Activated CD4-positive, alpha-beta T cell treated with anti-CD3 and anti-CD28 coated beads, Interleukin-2, Interleukin-6, amounts not matched to agents 100 ng/mL and 50 ng/mL, durations not matched to agents 16 hours and 8 hours (primary cell): ENCODE measurements at regions not wholly inside any gene's neighbourhood (a gene's known extent, or its start where the extent isn't known, plus 50 kb on each side); places are given as distances from the start of the nearest gene placed in this dataset.
"Not testable (repeated sequence)": the region's sequence is repeated elsewhere in the genome, so short reads cannot be mapped to it uniquely, and the experiment has no call there.

ENCODE experiments used
- DNase-seq: peaks from one replicate; pipeline ENCODE4 v3.0.0-alpha.2; 2020

DNA sequence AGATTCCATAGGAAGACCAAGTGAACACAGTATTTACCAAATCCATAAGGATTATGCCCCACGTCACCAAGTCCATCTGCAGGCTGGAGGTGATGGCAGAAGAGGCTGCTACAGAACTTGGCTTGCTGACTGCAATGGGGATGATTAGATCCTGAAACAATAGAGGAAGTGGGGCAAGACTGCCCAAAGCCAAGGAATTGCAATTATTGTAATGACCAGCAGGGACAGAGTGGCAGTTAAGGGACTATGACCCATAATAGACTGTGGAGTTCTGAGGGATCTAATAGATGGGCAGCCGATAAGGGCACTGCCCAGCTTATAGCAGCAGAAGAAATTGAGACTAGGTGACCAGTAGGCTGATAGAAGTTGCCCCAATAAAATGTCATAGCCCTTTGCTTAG is 108.4 kb downstream of the MINAR1 start:
- DNase-seq, result no peak

DNA sequence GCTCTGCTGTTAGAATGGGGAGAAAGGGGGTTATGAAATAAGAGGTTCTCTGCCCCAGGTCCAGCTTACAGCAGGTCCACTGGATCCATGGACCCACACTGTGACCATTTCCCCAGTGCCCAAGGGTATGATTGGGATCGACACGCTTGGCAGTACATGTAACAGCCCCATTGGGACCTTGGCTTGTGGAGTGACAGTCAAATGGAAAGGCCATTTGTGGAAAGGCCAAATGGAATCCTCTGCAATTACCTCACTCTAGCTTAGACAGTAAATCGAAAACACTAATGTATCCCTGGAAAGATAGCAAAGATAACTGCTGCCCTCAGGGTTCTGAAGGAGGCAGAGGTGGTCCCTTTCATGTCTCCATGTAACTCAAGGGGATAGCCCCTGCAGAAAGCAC is 109.1 kb downstream of the MINAR1 start:
- DNase-seq, result no peak

DNA sequence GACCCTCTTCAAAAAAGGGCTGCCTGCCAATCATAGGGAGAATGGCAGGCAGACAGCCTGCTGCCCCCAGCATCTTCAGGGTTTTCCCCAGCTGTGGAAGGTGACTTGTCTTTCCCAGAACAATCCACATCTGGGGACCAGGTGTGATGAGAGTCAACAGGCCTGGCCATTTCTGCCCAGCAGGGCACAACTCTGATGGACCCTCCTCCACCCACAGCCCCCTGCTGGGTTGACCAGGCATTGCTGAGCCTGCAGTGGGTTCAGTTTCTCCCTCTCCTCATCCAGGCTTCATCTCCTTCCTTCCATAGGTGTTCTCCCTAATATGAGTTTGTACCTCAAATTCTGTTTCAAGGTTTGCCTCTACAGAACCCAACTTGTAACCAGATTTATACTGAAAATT is 111.0 kb downstream of the MINAR1 start:
- no peak for DNase-seq

DNA sequence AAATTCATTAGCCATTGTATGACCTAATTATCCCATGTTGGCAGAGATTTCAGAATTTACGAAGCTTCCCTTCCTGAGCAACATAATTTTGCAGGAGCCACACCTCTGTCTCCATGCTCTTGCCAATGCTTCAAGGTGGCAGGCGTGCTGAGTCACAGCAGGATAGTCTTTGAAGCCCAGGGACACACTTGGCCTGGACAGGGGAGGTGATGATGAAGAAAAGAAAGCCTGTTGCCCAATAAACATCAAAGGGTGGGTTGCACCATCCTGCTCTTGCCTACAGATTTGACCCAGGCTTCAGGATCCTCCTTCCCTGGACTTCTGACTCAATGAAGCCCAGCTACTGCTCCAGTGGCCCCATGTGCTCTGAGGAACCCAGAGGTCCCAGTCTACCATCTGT is 117.1 kb downstream of the MINAR1 start:
- no peak for DNase-seq

DNA sequence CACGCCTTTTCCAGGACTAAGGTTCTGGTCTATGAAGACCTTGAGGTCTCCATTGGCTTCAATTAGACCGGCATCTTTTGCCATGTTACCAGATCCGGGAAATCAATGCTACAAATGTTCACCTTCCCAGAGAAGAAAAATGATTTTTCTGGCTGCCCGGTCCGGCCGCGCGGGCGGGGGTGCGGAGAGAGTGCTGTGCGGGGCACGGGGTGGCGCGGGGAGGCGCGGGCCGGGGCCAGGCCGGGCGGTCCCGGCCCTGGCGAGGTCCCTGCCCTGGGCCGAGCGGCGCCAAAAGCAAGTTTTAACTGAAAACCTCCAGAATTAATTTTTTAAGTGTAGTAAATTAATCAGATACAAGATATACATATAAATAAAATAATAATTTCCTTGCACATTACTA is 128.2 kb downstream of the MINAR1 start:
- no peak for DNase-seq

DNA sequence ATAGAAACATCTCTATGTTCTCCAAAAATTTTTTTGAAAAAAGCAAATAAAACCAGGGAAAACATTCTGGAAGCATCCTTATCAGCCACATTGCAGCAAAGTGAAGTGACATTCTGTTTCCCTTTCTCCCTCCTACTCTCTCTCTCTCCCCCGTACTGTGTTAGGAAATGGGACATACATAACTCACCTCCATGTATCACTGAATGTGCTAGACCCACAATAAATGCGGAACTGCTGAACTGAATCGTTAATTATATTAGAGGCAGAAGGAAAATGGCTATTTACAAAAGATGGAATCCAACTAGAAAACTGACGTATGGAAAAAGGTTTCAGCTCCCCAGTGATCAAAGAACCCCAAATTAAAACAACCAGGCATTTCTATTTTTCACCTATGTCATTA is 129.8 kb downstream of the MINAR1 start:
- no peak for DNase-seq

DNA sequence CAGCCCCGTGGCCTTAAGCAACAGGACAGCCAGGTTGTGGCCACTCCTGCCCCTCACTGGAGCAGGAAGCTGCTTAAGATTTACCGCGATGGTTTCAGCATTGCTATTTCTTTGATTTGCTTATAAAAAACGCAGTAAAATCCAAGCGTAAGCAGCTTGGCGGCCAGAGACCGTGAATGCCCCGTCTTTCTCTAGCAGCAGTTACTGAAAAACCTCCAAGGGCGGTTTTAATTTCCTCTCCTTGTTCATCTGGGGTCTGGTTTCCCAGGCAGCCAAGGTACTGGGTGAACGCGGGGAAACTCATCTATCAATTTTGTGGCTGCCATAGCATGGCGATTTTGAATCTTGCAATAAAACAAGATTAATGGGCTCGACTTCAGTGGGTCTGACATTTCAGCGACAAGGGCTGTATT is 130.3 kb downstream of the MINAR1 start:
- DNase-seq, result no peak

DNA sequence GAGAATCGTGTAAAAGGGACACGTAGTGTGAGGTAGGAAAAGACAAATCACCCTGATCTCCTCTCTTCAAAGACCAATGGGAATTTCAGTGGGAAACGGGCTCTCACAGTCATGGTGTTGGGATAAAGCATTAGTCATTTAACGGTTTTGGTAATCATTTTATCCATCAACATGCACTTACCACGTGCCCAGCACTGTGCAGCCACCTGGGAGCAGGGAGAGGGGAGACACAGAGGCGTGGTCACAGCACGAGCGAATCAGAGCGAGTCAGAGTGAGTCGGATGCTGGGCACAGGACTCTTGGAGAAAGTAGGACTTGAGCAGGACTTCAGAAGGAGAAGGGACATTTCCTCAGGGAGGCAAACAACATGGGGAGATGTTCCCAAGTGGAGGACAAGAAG is 130.8 kb downstream of the MINAR1 start:
- DNase-seq, result no peak

DNA sequence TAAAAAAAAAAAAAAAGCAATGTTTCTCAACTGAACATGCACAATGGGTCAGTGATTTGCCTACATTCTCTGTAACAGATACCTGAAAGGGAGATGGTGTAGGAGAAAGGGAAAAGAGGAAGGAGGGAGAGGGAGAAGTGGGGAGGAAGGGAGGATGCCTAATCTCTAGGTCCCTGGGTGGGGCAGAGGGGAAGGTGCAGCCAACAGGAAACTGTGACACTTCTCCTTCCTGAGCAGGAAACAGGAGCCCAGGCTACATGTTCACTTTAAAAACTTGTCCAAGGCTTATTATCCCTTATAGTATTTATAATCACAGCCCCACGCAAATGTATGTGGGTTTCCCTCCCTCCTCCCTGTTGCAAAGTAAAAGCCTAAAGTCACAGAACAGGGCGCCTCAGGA is 137.9 kb downstream of the MINAR1 start:
- no peak for DNase-seq

DNA sequence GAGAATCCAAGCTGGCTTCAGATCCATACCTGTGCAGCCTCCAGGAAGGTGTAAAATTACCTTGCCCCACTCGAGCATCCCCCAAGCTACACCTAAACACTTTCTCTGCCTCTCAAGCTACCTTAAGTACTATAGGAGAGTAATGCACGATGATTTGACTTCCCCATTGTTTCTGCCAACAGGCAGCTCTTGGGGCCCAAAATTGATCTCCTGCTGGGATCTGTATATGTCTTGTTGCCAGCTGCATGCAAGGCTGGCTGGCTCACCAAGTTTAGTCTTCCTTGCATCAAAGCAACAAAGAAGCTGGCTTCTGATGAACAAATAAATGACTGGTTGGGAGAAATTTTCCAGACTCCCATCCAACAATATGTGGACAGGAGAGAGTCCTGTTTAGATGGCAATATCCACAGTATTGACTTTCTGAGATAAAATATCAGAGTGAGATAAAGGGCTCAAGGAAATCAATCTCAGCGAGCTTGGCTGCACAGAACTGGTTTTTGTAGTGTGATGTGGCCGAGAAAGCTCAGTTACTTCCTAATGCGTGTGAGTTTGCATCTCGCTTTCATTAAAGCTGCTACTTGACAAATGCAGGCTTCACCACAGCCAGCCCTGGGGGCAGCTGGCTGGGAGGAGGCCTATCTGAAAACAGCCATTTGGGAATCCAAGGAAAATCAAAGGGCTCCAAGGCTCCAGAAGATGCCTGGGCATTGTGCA is 140.7 kb downstream of the MINAR1 start:
- DNase-seq, result no peak

DNA sequence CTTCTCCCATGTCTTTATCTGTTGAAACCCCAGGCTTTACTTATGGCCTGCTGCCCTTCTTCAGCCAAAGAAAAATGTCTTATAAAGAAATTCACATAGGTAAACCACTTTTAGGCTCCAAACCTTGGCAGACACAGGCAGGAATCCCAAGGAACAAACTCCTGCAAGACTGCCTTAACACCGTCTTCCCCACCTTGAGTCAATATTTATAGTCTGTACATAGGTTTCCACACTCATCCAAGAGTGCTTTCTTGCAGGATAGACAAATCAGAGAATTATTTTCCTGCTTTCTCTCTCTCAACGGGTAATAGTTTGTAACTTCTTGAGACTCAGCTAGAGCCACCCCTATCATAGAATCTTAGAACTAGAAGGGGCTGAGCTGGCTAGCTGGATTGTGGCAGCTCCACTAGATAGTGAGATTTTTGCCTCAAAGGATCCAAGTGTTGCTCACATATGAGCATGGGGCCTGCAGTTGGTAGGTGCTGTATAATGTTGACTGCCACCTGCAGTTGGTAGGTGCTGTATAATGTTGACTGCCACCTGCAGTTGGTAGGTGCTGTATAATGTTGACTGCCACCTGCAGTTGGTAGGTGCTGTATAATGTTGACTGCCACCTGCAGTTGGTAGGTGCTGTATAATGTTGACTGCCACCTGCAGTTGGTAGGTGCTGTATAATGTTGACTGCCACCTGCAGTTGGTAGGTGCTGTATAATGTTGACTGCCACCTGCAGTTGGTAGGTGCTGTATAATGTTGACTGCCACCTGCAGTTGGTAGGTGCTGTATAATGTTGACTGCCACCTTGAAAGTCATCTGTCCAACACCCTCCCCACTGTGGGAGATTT is 142.5 kb downstream of the MINAR1 start:
- DNase-seq, result not testable (repeated sequence)

DNA sequence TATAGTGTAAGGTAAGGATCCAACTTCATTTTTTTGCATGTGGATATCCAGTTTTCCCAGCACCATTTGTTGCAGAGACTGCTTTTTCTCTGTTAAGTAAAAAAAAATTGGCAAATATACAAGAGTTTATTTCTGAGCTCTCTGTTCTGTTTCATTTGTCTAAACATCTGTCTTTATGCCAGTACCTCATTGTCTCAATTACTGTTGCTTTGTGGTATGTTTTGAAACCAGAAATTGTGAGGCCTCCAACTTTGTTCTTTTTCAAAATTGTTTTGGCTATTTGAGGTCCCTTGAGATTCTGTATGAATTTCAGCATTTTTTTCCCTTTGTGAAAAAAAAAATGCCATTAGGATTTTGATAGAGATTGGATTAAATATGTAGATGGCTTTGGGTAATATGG is 150.5 kb downstream of the MINAR1 start:
- no peak for DNase-seq

DNA sequence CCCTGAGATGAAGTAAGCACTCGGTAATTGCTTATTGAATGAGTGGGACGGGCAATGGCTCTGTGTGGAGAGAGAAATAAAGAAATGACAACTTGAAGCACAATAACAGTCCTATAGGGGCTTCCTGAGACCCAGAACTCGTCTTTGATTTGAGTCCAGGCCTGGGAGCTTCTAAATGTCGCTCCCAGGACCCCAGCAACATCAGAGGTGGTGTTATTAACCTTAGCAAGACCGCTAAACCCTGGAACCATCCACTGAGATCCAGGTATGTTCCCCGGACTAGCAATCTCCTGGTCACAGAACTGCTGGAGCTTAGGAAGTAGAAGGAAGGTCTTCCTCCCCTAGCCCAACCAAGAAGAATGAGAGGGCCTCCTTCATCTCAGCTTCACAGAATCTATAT is 160.0 kb downstream of the MINAR1 start:
- no peak for DNase-seq

DNA sequence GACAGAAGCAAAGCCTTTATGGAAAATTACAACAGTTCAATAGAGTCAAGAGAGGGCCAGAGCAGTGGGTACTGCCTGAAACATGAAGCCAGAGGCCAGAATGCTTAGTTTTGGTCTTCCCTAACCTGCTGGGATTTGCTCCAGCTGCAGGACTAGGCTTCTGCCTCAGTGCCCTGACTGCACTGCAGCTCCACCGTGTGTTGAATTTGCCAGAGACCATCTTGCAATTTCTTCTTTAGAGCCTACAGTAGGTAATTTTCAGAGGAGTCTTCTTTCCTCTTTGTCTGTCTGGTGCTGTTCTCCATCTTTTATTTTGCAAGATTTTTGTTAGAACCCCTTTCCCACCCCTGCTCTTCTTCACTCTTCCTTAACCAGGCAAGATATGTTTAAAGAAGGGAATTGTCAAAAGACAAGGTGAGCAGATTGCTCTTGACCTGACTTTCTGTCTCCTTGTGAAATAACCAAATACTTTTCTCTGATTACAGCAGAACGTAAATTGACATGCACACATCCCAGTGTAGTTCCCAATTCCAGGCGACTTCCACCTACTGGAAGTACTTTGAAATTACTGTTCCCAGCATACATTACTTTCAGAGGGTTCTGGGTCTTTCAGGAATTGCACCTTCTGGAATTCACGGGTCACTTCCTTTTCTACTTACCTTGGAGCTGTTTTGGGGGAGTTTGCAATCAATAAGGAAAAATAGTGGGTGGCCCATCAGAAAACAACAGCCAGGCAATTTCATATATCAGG is 161.2 kb downstream of the MINAR1 start:
- no peak for DNase-seq

DNA sequence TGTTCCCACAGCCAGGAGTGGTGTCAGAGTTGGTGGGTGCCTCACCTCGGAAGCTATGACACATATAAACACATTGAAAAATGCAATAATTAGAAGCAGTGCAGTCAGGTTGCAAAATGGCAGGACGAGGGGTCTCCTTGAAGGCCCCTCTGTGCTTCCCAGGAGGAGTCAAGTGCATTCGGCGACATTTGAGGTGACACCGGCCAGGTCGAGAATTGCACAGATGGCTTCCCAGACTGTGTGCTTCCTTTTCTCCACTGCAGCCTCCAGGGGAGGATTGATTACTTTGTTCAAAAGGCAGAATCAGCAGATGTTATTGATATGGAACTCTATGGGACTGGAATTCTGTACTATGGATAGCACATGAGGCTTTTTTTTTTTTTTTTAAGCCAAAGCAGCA is 163.2 kb downstream of the MINAR1 start:
- no peak for DNase-seq

DNA sequence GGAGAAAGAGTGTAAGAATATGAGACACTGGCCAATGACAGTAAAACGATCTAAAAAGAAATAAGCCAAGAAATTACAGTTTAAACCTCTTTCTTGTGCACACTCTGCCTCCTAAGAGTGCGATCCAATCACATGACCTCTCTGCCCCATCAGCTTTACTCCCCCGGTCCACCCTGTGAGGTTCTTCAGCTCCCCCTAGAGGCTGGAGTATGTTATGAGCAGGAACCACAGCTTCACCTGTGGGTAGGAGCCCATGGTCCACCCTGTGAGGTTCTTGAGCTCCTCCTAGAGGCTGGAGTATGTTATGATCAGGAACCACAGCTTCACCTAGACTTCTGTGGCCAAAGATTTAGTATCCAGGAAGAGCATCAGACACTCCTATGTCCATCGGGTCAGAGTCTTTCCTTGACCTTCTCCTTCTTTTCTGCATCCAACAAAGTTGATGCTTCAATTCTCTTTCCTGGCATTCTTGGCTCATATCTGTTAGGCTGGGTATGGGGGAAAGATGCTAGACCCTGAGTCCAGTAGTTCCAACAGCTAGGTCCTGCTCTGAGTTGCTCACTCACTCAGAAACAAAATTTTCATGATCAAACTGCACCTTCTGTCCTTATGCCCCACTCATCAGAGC is 164.0 kb downstream of the MINAR1 start:
- peak; percentile 91 for DNase-seq

DNA sequence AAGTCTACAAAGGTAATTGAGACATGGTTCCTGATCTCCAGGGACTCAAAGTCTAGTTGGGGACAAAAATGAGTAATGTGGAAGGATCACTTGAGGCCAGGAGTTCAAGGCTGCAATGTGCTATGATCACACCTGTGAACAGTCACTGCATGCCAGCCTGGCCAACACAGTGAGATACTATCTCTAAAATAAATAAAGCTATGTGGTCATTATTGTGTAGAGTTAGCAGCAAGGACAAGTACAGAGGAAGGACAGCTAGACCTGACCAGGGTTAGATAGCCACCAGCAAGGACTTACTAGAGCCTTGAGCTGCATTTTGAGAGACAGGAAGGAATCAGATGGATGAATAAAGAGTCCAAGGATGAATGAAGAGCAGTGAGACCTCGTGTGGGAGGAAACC is 166.5 kb downstream of the MINAR1 start:
- DNase-seq, result no peak

DNA sequence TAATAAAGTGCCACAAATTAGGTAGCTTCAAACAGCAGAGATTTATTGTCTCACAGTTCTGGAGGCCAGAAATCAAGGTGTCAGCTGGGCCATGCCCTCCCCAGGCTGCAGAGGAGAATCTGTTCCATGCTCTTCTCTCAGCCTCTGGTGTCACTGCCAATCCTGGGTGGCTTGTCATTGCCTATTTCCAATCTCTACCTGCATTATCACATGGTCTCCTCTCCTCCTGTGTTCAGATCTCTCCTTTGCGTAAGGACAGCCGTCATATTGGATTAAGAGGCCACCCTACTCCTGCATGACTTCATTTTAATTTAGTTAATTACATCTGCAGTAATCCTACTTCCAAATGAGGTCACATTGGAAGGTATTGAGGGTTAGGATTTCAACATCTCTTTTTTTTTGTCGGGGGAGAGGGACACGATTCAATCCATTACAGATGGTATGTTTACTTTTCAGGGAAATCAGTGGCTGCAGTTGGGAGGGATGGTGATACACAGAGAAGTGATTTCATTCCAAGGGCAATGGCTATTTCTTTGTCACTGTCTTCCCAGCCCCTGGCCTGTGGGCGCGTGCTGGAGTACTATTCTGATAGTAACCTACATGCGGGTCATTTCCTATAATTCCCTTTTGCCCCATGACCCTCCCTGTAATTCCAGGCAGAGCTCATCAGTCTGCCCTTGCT is 169.4 kb downstream of the MINAR1 start:
- DNase-seq, result no peak

DNA sequence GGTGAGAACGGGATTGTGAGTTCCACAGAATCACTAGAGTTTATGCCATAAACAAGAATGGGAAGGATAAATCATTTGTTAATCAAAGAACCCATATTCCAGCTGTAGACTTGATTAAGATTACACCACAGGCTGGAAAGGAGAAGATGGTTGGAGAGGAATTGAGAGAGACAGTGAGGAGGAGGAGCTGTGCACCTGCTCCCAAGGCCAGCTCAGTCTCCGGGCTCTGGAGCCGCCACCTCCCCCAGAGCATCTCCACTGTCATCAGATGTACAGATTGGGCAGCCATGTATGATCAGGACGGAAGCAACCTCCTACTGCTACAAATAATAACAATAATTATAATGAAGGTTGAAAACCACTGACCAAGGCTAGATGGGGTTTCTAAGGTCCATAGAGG is 170.0 kb downstream of the MINAR1 start:
- DNase-seq, result no peak

DNA sequence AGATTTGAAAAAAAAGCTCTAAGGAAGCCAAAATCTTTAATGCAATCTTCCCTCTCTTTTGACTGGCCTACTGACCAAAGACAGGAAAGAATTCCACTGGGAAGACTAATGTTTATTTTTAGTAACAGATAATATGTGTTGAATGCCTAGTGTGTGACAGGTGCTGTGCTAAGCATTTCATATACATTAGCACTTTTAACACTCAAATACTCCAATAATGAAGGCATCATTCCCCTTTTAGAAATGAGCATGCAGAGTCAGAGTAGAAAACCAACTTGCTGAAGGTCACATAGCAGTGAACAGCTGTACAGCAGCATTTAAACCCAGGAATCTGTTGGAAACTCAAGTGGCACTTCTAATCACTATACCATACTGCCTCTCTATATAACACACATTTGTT is 170.6 kb downstream of the MINAR1 start:
- no peak for DNase-seq

DNA sequence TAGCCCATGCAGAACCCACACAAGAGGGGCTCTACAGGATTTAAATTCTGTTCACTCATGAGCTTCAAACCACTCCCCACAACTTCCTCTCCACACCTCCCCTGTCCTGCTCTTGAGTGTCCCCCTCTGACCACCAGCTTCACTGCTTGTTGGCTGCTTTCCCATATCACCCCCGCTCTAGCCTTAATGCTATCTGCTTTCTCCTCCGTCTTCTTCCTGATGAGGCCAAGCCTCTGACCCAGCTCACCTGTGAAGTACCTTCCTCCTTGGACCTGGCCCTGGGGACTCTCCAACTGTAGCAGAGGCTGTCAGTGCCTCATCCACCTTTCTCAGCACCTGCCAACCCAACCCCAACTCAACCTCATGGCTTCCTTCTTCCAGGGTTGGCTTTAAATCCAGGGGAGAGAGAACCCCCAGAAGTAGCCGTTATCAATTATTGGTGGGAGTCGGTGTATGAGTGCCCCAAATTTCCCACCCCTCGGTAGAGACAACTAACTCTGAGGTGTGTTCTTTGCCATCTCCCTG is 174.8 kb downstream of the MINAR1 start:
- DNase-seq, result no peak

DNA sequence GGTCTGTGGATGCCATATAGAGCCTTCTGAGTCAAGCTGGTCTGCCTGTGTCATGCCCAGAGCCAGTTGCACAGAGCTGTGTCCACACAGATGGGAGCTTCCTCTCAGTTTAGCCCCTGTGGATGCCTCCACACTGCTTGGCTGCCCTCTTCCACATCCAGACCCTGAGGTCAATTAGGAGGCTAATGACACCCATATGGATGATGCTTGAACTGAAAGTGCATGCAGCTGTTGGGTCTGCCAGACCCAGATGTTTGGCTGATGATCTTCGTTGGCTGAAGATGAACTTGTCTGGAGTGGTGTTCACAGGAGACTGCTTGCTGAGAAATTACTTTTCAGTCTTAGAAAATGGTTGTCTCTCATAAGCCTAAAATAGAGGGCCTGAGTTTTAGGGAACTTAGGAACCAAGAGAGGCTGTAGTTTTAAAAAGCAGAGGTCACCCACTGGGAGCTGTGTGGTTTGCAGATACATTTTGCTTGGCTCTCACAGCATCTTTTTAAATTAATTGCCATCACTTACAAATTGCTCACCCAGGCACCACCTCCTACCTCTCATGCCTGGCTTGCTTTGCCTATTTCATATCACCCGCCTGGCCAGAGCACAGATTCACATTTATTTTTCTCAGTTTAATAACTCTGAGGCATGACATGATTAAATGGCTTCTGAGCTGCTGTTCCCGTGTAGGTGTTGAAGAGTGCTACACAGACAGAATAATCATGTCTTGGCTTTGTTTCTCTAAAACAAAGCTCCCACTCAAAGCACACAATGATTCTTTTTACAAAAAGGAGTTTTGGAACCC is 176.1 kb downstream of the MINAR1 start:
- no peak for DNase-seq
